Gastroesophageal sphincter (tissue), 4 donors: ENCODE measurements at regions not wholly inside any gene's neighbourhood (a gene's known extent, or its start where the extent isn't known, plus 50 kb on each side); places are given as distances from the start of the nearest gene placed in this dataset.

Experiments
- ATAC-seq: fragments of 150-250 bp; one replicate; pipeline ENCODE4 v1.9.1; 2016; ENCODE audit warnings: mild to moderate bottlenecking, moderate library complexity
- H3K27ac ChIP-seq, 4 donors: fragments of 200-600 bp; sonication (generic) in 3 of 4; 1 replicate in 3 of 4; 2 replicates in 1 of 4; pipeline ENCODE4 v1.5.1; 2016 to 2019
- H3K27me3 ChIP-seq: fragments of 200-600 bp; sonication (generic); one replicate; pipeline ENCODE4 v1.5.1; 2019
- H3K36me3 ChIP-seq, 2 donors: fragments of 200-600 bp; sonication (generic); one replicate each; pipeline ENCODE4 v1.5.1; 2019; ENCODE audit warnings: control low read depth in 1 of 2
- H3K4me1 ChIP-seq, 3 donors: fragments of 200-600 bp; sonication (generic); 1 replicate in 2 of 3; 2 replicates in 1 of 3; pipeline ENCODE4 v1.5.1; 2016 to 2019; ENCODE audit warnings: control low read depth in 2 of 3
- H3K4me3 ChIP-seq, 2 donors: fragments of 200-600 bp; sonication (generic); one replicate each; pipeline ENCODE4 v1.5.1; 2019; ENCODE audit warnings: mild to moderate bottlenecking in 1 of 2, moderate library complexity in 1 of 2
- H3K9me3 ChIP-seq, 3 donors: fragments of 200-600 bp; sonication (generic); one replicate each; pipeline ENCODE4 v1.5.1; 2017 to 2019; ENCODE audit warnings: control low read depth in 2 of 3
- EP300 ChIP-seq: sonication (generic); formaldehyde crosslinking; IDR thresholded peaks from one replicate; pipeline ENCODE4 v1.6.1; 2017; ENCODE audit warnings: antibody characterized with exemption, mild to moderate bottlenecking
- POLR2A ChIP-seq, 2 donors: fragments of 450-650 bp; IDR thresholded peaks; one replicate each; pipeline ENCODE4 v1.6.1; 2017; ENCODE audit warnings: antibody characterized with exemption in 2 of 2, mild to moderate bottlenecking in 2 of 2, moderate library complexity in 1 of 2
- POLR2AphosphoS5 ChIP-seq: sonication (generic); formaldehyde crosslinking; IDR thresholded peaks from one replicate; pipeline ENCODE4 v1.6.1; 2017; ENCODE audit warnings: antibody characterized with exemption
- WGBS, 2 donors: methylation state at CpG; one replicate each; pipeline ENCODE4 v1.1.5; 2018; ENCODE audit warnings: low coverage in 1 of 2; 5-methylcytosine and 5-hydroxymethylcytosine counted together
- TF ChIP-seq, protein P1 (sequence below), 4 experiments: fragments of 200-600 bp in 2 of 4; fragments of 450-650 bp in 2 of 4; sonication (generic) in 1 of 4; IDR thresholded peaks; one replicate each; pipeline ENCODE4 v1.5.1; 2017 to 2019; ENCODE audit warnings: antibody characterized with exemption in 4 of 4, mild to moderate bottlenecking in 2 of 4, moderate library complexity in 2 of 4

DNA sequence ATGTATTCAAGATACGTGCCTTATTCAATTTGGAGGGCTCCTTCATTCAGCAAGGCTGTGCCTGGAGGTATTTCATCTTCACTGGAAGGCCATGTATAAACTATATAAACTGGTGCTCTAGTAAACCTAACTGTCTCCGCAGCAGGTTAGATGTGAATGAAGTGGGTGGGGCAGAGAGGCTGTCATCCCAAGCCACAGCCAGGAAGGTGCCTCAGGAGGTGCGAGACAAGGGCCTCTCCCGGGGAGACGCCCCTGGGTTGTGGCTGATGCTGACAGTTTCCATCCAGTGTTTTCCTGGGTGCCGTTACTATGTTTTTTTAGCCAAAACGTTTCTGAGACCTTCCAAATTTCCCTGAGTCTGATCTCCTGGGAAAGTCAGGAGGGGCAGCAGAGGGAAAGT, 221.5 kb upstream of the RPL34 start:
- TF ChIP-seq EP300 (no peak), POLR2A (IDR thresholded peaks at IDR 0.05) (no peak), POLR2AphosphoS5 (no peak)
- TF ChIP-seq, protein P1, sequence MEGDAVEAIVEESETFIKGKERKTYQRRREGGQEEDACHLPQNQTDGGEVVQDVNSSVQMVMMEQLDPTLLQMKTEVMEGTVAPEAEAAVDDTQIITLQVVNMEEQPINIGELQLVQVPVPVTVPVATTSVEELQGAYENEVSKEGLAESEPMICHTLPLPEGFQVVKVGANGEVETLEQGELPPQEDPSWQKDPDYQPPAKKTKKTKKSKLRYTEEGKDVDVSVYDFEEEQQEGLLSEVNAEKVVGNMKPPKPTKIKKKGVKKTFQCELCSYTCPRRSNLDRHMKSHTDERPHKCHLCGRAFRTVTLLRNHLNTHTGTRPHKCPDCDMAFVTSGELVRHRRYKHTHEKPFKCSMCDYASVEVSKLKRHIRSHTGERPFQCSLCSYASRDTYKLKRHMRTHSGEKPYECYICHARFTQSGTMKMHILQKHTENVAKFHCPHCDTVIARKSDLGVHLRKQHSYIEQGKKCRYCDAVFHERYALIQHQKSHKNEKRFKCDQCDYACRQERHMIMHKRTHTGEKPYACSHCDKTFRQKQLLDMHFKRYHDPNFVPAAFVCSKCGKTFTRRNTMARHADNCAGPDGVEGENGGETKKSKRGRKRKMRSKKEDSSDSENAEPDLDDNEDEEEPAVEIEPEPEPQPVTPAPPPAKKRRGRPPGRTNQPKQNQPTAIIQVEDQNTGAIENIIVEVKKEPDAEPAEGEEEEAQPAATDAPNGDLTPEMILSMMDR (IDR thresholded peaks at IDR 0.05) = no peak
- Histone ChIP-seq H3K4me3 (no peak overlapping the region), H3K9me3 (no peaks in the 10 kb centered on the region), H3K4me1 (no peaks in the 10 kb centered on the region), H3K36me3 (no peaks in the 10 kb centered on the region), H3K27ac (no peak overlapping the region), H3K27me3 (no peaks in the 10 kb centered on the region)
- 48% methylated on average over 5 of the region's 7 CpGs; no CpG with 5 or more reads in 1 of the 2 donors for WGBS, 2 donors
- no peak for ATAC-seq

DNA sequence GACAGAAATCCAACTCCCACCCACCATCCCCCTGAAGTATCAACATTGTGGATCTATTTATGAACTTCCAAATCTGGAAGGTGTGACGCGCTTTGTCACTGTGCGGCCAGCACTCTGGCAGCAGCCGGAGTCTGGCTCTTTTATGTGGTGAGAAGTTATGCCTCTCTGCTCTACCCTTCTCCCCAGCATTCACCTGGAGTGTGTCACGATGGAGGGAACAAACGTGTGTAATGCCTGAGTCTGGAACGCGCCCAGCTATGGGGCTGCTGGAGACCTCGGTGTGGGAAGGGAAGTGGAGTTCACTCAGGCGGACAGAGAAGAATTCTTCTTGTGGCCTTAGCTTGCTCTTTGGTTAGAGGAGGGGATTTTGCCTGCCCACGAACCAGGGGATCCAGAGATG, 222.1 kb upstream of the RPL34 start:
- no peaks in the 10 kb centered on the region for H3K9me3 ChIP-seq
- WGBS, 2 donors = 63 to 78% methylated on average over 5 to 6 of the region's 11 CpGs
- H3K4me3 ChIP-seq = no peak overlapping the region
- H3K36me3 ChIP-seq = no peaks in the 10 kb centered on the region
- no peaks in the 10 kb centered on the region for H3K27me3 ChIP-seq
- no peak overlapping the region for H3K27ac ChIP-seq
- TF ChIP-seq, protein P1 (IDR thresholded peaks at IDR 0.05) = no peak
- TF ChIP-seq POLR2A (IDR thresholded peaks at IDR 0.05) = no peak
- no peak for TF ChIP-seq EP300
- no peak for TF ChIP-seq POLR2AphosphoS5
- no peak for ATAC-seq
- H3K4me1 ChIP-seq = no peaks in the 10 kb centered on the region

DNA sequence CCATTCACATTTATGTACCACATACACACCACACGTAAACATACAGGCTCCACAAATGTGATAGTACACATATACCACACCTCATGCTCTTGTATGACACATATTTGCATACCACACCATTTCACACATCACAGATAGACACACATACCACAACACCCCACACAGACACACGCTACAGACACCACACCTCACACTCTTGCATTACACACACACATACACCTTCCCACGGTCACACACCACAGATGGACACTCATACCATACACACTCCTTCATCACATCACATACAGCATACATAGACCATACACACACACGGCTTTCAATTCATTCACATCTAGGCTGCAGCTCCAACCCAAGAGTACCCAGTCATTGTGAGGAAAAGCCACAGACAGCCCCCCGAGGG, 222.5 kb upstream of the RPL34 start:
- no peaks in the 10 kb centered on the region for H3K27me3 ChIP-seq
- no peaks in the 10 kb centered on the region for H3K9me3 ChIP-seq
- no peak for ATAC-seq
- no peaks in the 10 kb centered on the region for H3K4me1 ChIP-seq
- no peaks in the 10 kb centered on the region for H3K36me3 ChIP-seq
- H3K4me3 ChIP-seq = no peak overlapping the region
- TF ChIP-seq, protein P1 (IDR thresholded peaks at IDR 0.05) = no peak
- TF ChIP-seq POLR2A (IDR thresholded peaks at IDR 0.05) = no peak
- H3K27ac ChIP-seq = no peak overlapping the region
- WGBS, 2 donors = 79 to 92% methylated on average over 5 of the region's 5 CpGs

DNA sequence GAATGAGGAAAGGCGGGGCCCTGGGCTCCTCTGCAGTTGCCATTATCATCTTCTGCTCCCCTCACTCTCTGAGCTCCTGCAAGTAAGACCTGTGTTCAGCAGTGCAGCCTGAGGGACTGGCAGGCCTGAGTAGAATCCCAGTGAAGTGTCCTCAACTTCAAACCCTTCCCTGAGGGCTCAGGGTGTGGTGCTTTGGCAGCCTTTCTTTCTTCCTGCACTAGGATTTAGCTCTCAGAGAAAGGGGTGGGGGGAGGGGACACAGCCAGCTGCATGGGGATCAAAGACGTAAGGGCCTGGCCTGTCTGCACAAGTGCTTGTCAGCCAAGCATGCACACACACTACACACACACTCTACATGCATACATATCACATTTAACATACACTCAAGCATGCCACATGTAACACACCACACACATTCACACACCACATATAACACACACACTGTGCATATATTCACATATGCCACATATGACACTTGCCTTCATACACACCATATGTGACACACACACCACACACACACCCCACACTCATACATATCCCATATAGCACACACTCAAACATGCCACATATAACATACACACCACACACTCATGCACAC, 223.4 kb upstream of the RPL34 start:
- Histone ChIP-seq H3K27ac (no peak overlapping the region), H3K27me3 (no peaks in the 10 kb centered on the region), H3K9me3 (no peaks in the 10 kb centered on the region), H3K4me3 (no peak overlapping the region), H3K4me1 (no peaks in the 10 kb centered on the region), H3K36me3 (no peaks in the 10 kb centered on the region)
- TF ChIP-seq, protein P1 (IDR thresholded peaks at IDR 0.05) = no peak
- TF ChIP-seq POLR2A (IDR thresholded peaks at IDR 0.05) (no peak), POLR2AphosphoS5 (no peak), EP300 (no peak)
- 75% methylated on average over 2 of the region's 2 CpGs; no CpG with 5 or more reads in 1 of the 2 donors for WGBS, 2 donors
- peak; percentile 10 for ATAC-seq

DNA sequence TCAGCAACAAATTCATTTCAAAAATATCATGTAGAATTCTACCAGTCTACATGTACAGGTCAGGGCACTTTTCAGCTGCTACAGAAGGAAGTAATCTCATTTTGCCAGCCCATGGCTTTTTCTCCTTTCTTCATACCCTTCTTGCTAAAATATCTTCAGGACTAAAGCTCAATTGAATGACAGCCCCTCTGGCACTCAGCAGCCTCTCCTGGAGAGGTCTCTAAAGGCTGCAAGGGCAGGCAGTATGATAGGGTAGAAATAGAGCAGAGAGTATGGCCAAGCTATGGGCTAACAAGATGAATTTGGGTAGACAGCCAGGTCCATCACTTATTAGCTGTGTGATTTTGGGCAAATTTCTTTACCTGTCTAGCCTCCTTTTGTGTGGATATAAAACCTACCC, 224.6 kb upstream of the RPL34 start:
- H3K9me3 ChIP-seq = no peaks in the 10 kb centered on the region
- no peaks in the 10 kb centered on the region for H3K27me3 ChIP-seq
- TF ChIP-seq EP300 = no peak
- TF ChIP-seq POLR2A (IDR thresholded peaks at IDR 0.05) = no peak
- TF ChIP-seq POLR2AphosphoS5 = no peak
- TF ChIP-seq, protein P1 (IDR thresholded peaks at IDR 0.05) = no peak
- no peaks in the 10 kb centered on the region for H3K36me3 ChIP-seq
- no peak for ATAC-seq
- no peaks in the 10 kb centered on the region for H3K4me1 ChIP-seq
- H3K27ac ChIP-seq = no peak overlapping the region
- no peak overlapping the region for H3K4me3 ChIP-seq
